ENCODE measurements at regions not wholly inside any gene's neighbourhood (a gene's known extent, or its start where the extent isn't known, plus 50 kb on each side); places are given as distances from the start of the nearest gene placed in this dataset.

- no peak for DNase-seq (ENCODE audit: low spot score in 2 of 2)
- intact Hi-C loops (cut with DNase I; ENCODE audit: low total_unique reads): no loop called here
- H3K4me3 ChIP-seq (ENCODE audit: low read depth, poor library complexity, severe bottlenecking): no peak overlapping the region
- WGBS, 2 donors: 64 to 67% methylated on average over 6 of the region's 6 CpGs
- TF ChIP-seq CTCF (IDR thresholded peaks at IDR 0.05) (no peak), POLR2A (IDR thresholded peaks at IDR 0.05) (no peak)
These were observed 548.4 kb downstream of the EDEM1 start for GRCh38 chr3:5735896-5736295.

GRCh38 chr3:5739299-5739935, 551.9 kb downstream of the EDEM1 start:
- 52 to 56% methylated on average over 3 of the region's 3 CpGs for WGBS, 2 donors
- no peak for TF ChIP-seq CTCF (IDR thresholded peaks at IDR 0.05)
- TF ChIP-seq POLR2A (IDR thresholded peaks at IDR 0.05): no peak
- no peak overlapping the region for H3K4me3 ChIP-seq (ENCODE audit: low read depth, poor library complexity, severe bottlenecking)
- intact Hi-C loops (cut with DNase I; ENCODE audit: low total_unique reads): no loop called here
- DNase-seq (ENCODE audit: low spot score in 2 of 2): no peak

- no peak overlapping the region for H3K4me3 ChIP-seq (ENCODE audit: low read depth, poor library complexity, severe bottlenecking)
- TF ChIP-seq POLR2A (IDR thresholded peaks at IDR 0.05): no peak
- TF ChIP-seq CTCF (IDR thresholded peaks at IDR 0.05): no peak
- 70 to 72% methylated on average over 2 of the region's 2 CpGs for WGBS, 2 donors
- intact Hi-C loops (cut with DNase I; ENCODE audit: low total_unique reads): no loop called here
- no peak for DNase-seq (ENCODE audit: low spot score in 2 of 2)
These were observed 552.4 kb downstream of the EDEM1 start for GRCh38 chr3:5739949-5740348.

- intact Hi-C loops (cut with DNase I; ENCODE audit: low total_unique reads): no loop called here
- DNase-seq (ENCODE audit: low spot score in 2 of 2): no peak
- TF ChIP-seq CTCF (IDR thresholded peaks at IDR 0.05): no peak
- no peak for TF ChIP-seq POLR2A (IDR thresholded peaks at IDR 0.05)
- no peak overlapping the region for H3K4me3 ChIP-seq (ENCODE audit: low read depth, poor library complexity, severe bottlenecking)
- WGBS, 2 donors: 83 to 86% methylated on average over 4 of the region's 4 CpGs
These were observed 553.5 kb downstream of the EDEM1 start for GRCh38 chr3:5741017-5741416.

GRCh38 chr3:5750091-5750490, 562.6 kb downstream of the EDEM1 start:
- WGBS, 2 donors: 80 to 86% methylated on average over 3 of the region's 3 CpGs
- intact Hi-C loops (cut with DNase I; ENCODE audit: low total_unique reads): no loop called here
- DNase-seq (ENCODE audit: low spot score in 2 of 2): no peak
- H3K4me3 ChIP-seq (ENCODE audit: low read depth, poor library complexity, severe bottlenecking): no peak overlapping the region
- TF ChIP-seq POLR2A (IDR thresholded peaks at IDR 0.05) (no peak), CTCF (IDR thresholded peaks at IDR 0.05) (no peak)
